Activated T-cell treated with anti-CD3 and anti-CD28 coated beads, Interleukin-2, amount 50 U/mL, for 72 hours (primary cell): ENCODE measurements at regions not wholly inside any gene's neighbourhood (a gene's known extent, or its start where the extent isn't known, plus 50 kb on each side); places are given as distances from the start of the nearest gene placed in this dataset.
"Not testable (repeated sequence)": the region's sequence is repeated elsewhere in the genome, so short reads cannot be mapped to it uniquely, and the experiment has no call there.

Experiments
- ATAC-seq, 2 donors: fragments of 150-1000 bp; cut with Tn5 transposase; replicated peaks in 1 of 2; 2 replicates each; pipeline ENCODE4 v1.10.0; 2021; ENCODE audit warnings: moderate library complexity in 2 of 2, mild to moderate bottlenecking in 1 of 2
- DNase-seq, 2 donors: peaks; one replicate each; pipeline ENCODE4 v3.0.0; 2021 to 2022; ENCODE audit warnings: mixed read lengths in 1 of 2
- H3K27ac Mint-ChIP-seq: one replicate; pipeline ENCODE4 v1.8.0; 2022; ENCODE audit warnings: mild to moderate bottlenecking, moderate library complexity, mixed read lengths
- H3K27me3 Mint-ChIP-seq: one replicate; pipeline ENCODE4 v1.8.0; 2022; ENCODE audit warnings: low read depth, mixed read lengths
- H3K36me3 Mint-ChIP-seq, 2 donors: one replicate each; pipeline ENCODE4 v1.8.0; 2022; ENCODE audit warnings: mixed read lengths in 2 of 2, mild to moderate bottlenecking in 1 of 2; ENCODE audit not compliant: insufficient read depth in 2 of 2
- H3K4me1 Mint-ChIP-seq: one replicate; pipeline ENCODE4 v1.8.0; 2022; ENCODE audit warnings: low read depth, mixed read lengths
- H3K4me3 Mint-ChIP-seq, 2 donors: one replicate each; pipeline ENCODE4 v1.8.0; 2022; ENCODE audit warnings: mild to moderate bottlenecking in 2 of 2, mixed read lengths in 2 of 2, moderate library complexity in 2 of 2
- H3K9me3 Mint-ChIP-seq, 2 donors: one replicate each; pipeline ENCODE4 v1.8.0; 2022; ENCODE audit warnings: mixed read lengths in 2 of 2

GRCh38 chr7:51633006-51633405 is 316.4 kb upstream of the COBL start:
- Mint-ChIP-seq H3K27ac (no peak overlapping the region), H3K27me3 (no peaks in the 10 kb centered on the region), H3K4me3 (no peak overlapping the region), H3K36me3 (no peaks in the 10 kb centered on the region), H3K9me3 (peaks cover 3 to 4% of the 10 kb centered on the region in 2 donors), H3K4me1 (no peaks in the 10 kb centered on the region)
- ATAC-seq (no peak), DNase-seq (no peak)

DNA sequence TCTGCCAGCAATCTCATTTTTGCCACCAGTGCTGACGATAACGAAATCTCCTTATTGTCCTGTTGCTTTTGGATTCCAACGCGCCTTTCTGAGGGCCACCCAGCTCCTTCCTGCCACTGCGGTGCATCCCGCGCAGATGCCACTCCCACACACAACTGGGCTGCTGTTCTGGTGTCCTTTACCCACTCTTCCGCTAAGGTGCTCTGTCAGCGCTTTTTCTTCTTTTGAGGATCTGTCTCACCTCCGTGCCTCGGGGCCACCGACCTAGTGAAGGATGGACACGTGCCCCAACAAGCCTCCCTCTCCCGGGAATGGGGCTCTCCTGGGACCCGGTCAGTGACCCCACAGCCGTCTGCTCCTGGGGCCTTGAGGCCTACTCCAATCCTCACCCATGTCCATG is 314.3 kb upstream of the COBL start:
- H3K27me3 Mint-ChIP-seq: no peaks in the 10 kb centered on the region
- peaks cover 3 to 4% of the 10 kb centered on the region in 2 donors for H3K9me3 Mint-ChIP-seq
- no peak overlapping the region for H3K27ac Mint-ChIP-seq
- ATAC-seq (no peak), DNase-seq (no peak)
- H3K36me3 Mint-ChIP-seq: no peaks in the 10 kb centered on the region
- no peaks in the 10 kb centered on the region for H3K4me1 Mint-ChIP-seq
- H3K4me3 Mint-ChIP-seq: no peak overlapping the region

GRCh38 chr7:51629206-51629605 is 312.6 kb upstream of the COBL start:
- ATAC-seq (no peak), DNase-seq (no peak)
- no peaks in the 10 kb centered on the region for H3K27me3 Mint-ChIP-seq
- no peak overlapping the region for H3K4me3 Mint-ChIP-seq
- H3K9me3 Mint-ChIP-seq: peaks cover 2 to 4% of the 10 kb centered on the region in 2 donors
- H3K4me1 Mint-ChIP-seq: no peaks in the 10 kb centered on the region
- H3K27ac Mint-ChIP-seq: no peak overlapping the region
- no peaks in the 10 kb centered on the region for H3K36me3 Mint-ChIP-seq

DNA sequence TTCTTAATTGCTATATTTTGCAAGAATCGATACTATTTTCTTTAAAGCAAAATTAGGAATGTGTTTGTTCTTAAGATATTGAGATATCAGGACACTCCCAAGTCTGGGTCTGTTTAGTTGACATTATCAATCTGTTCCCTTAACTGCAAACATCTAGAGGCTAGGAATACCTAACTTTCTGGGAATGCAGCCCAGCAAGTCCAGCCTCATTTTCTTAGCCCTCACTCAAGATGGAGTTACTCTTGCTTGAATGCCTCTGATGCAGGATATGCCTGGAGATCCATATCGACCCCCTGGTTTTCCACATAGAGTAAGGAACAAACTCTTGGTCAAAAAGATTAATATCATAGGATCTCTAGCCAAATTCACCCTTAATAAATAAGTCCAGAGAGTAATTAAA is 305.3 kb upstream of the COBL start:
- ATAC-seq: no peak
- Mint-ChIP-seq H3K36me3 (peaks cover 0 to 5% of the 10 kb centered on the region in 2 donors), H3K4me3 (no peak overlapping the region), H3K27me3 (no peaks in the 10 kb centered on the region), H3K9me3 (peaks cover 2 to 8% of the 10 kb centered on the region in 2 donors), H3K27ac (no peak overlapping the region), H3K4me1 (no peaks in the 10 kb centered on the region)
- DNase-seq: no peak

GRCh38 chr7:51620706-51621105 is 304.1 kb upstream of the COBL start:
- H3K4me3 Mint-ChIP-seq: no peak overlapping the region
- H3K27me3 Mint-ChIP-seq: no peaks in the 10 kb centered on the region
- H3K36me3 Mint-ChIP-seq: peaks cover 0 to 5% of the 10 kb centered on the region in 2 donors
- ATAC-seq (no peak), DNase-seq (no peak)
- H3K27ac Mint-ChIP-seq: no peak overlapping the region
- H3K9me3 Mint-ChIP-seq: peaks cover 2 to 12% of the 10 kb centered on the region in 2 donors
- no peaks in the 10 kb centered on the region for H3K4me1 Mint-ChIP-seq

DNA sequence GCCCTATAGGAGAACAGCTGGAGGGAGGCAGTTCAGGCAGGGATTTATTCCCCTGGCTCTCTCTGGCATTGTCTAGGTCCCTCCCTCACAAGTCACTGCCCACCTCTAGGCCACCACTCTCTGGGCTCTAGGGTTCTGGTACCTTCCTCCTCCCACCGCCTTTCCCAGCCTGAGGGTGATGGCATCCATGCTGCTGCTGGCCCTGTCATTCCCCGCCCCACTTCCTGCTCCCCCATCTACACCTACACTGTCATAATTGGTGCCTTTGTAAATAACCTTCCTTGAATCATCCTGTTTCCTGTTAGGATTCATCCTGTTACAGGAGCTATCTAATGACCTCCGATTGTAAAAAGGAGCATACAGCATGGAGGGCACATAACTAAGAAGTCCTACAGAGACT is 303.3 kb upstream of the COBL start:
- H3K27me3 Mint-ChIP-seq: no peaks in the 10 kb centered on the region
- peaks cover 0 to 5% of the 10 kb centered on the region in 2 donors for H3K36me3 Mint-ChIP-seq
- H3K9me3 Mint-ChIP-seq: peaks cover 2 to 12% of the 10 kb centered on the region in 2 donors
- H3K27ac Mint-ChIP-seq: no peak overlapping the region
- ATAC-seq: no peak
- DNase-seq: no peak
- no peaks in the 10 kb centered on the region for H3K4me1 Mint-ChIP-seq
- H3K4me3 Mint-ChIP-seq: no peak overlapping the region

GRCh38 chr7:51617686-51618085 is 301.1 kb upstream of the COBL start:
- no peak for ATAC-seq
- H3K4me1 Mint-ChIP-seq: no peaks in the 10 kb centered on the region
- H3K36me3 Mint-ChIP-seq: no peaks in the 10 kb centered on the region
- DNase-seq: no peak
- no peak overlapping the region for H3K27ac Mint-ChIP-seq
- H3K27me3 Mint-ChIP-seq: no peaks in the 10 kb centered on the region
- no peak overlapping the region for H3K4me3 Mint-ChIP-seq
- peaks cover 0 to 4% of the 10 kb centered on the region in 2 donors for H3K9me3 Mint-ChIP-seq

- H3K36me3 Mint-ChIP-seq: no peaks in the 10 kb centered on the region
- H3K27ac Mint-ChIP-seq: no peak overlapping the region
- H3K27me3 Mint-ChIP-seq: no peaks in the 10 kb centered on the region
- no peak overlapping the region for H3K4me3 Mint-ChIP-seq
- H3K4me1 Mint-ChIP-seq: no peaks in the 10 kb centered on the region
- ATAC-seq: no peak
- peaks cover 2 to 4% of the 10 kb centered on the region in 2 donors for H3K9me3 Mint-ChIP-seq
- DNase-seq: no peak
These were observed 297.3 kb upstream of the COBL start for GRCh38 chr7:51613911-51614357.

DNA sequence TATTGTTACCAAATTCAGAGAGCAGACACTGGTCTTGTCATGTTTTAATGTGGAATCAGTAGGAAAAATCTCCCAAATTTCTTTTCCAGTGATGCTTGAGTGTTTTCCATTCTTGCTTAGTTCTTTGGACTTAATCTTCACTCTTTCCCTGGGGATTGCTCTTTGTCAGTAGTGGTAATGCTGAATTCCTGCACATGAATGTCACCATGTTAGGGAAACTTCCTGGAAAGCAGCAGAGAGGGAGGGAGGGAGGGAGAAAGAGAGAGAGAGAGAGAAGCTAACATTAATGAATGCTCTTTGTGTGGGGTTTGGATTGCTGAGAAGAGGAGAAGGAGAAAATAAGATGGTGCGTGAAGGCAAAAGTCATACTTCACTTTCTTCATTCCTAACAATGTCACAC is 295.3 kb upstream of the COBL start:
- no peaks in the 10 kb centered on the region for H3K4me1 Mint-ChIP-seq
- no peaks in the 10 kb centered on the region for H3K27me3 Mint-ChIP-seq
- no peaks in the 10 kb centered on the region for H3K36me3 Mint-ChIP-seq
- no peak overlapping the region for H3K27ac Mint-ChIP-seq
- no peak for DNase-seq
- peaks cover 3 to 6% of the 10 kb centered on the region in 2 donors for H3K9me3 Mint-ChIP-seq
- H3K4me3 Mint-ChIP-seq: no peak overlapping the region
- no peak for ATAC-seq

DNA sequence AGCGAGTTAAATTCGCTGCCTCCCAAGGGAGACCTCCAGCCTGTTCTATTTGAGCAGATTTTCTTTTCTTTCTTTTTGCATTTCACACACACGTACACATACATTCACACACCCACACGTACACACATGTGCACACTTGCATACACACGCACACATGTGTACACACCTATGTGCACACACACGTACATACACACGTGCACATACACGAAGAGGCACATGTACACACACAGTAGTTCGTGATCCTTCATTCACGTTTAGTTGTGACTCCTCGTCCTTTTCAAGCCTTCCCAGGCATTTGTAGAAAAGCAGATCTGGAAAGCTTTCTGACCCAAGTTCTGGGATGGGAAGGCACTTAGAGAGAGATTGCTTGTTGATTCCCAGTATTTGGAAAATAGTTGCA is 290.8 kb upstream of the COBL start:
- H3K27ac Mint-ChIP-seq: no peak overlapping the region
- no peak for DNase-seq
- no peak for ATAC-seq

GRCh38 chr7:51606601-51607154 is 290.1 kb upstream of the COBL start:
- Mint-ChIP-seq H3K9me3 (peaks cover 2 to 6% of the 10 kb centered on the region in 2 donors), H3K4me1 (no peaks in the 10 kb centered on the region), H3K4me3 (no peak overlapping the region), H3K27me3 (no peaks in the 10 kb centered on the region), H3K36me3 (no peaks in the 10 kb centered on the region), H3K27ac (no peak overlapping the region)
- no peak for DNase-seq
- no peak for ATAC-seq

More for the DNA sequence above, 290.8 kb upstream of the COBL start:
- no peaks in the 10 kb centered on the region for H3K27me3 Mint-ChIP-seq
- H3K36me3 Mint-ChIP-seq: no peaks in the 10 kb centered on the region
- H3K9me3 Mint-ChIP-seq: peaks cover 3 to 4% of the 10 kb centered on the region in 2 donors
- H3K4me3 Mint-ChIP-seq: no peak overlapping the region
- no peaks in the 10 kb centered on the region for H3K4me1 Mint-ChIP-seq

- ATAC-seq: no peak
- no peaks in the 10 kb centered on the region for H3K27me3 Mint-ChIP-seq
- H3K27ac Mint-ChIP-seq: no peak overlapping the region
These were observed 285.8 kb upstream of the COBL start for GRCh38 chr7:51602376-51602775.

GRCh38 chr7:51601461-51601860 is 284.9 kb upstream of the COBL start:
- Mint-ChIP-seq H3K27me3 (no peaks in the 10 kb centered on the region), H3K4me3 (no peak overlapping the region), H3K9me3 (peaks cover 2 to 3% of the 10 kb centered on the region in 2 donors), H3K27ac (no peak overlapping the region), H3K36me3 (peaks cover 0 to 2% of the 10 kb centered on the region in 2 donors), H3K4me1 (no peaks in the 10 kb centered on the region)
- DNase-seq (no peak), ATAC-seq (no peak)

More at GRCh38 chr7:51602376-51602775, 285.8 kb upstream of the COBL start:
- no peaks in the 10 kb centered on the region for H3K4me1 Mint-ChIP-seq
- H3K36me3 Mint-ChIP-seq: peaks cover 0 to 2% of the 10 kb centered on the region in 2 donors
- H3K9me3 Mint-ChIP-seq: peaks cover under 1 to 5% of the 10 kb centered on the region in 2 donors
- H3K4me3 Mint-ChIP-seq: no peak overlapping the region
- DNase-seq: no peak

DNA sequence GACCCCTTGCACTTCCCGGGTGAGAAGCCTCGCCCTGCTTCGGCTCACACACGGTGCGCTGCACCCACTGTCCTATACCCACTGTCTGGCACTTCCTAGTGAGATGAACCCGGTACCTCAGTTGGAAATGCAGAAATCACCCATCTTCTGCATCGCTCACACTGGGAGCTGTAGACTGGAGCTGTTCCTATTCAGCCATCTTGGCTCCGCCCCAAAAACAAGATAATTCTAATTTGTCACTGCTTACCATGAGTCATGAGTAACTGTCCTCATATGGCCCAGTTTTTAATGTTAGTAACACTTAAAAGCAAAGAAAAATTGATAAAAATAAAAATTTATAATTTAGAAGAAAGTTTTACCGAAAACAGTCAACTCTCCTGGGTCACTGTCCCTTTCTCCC is 283.3 kb upstream of the COBL start:
- not testable (repeated sequence) for ATAC-seq, DNase-seq, H3K9me3 Mint-ChIP-seq, H3K27ac Mint-ChIP-seq, H3K4me3 Mint-ChIP-seq, H3K27me3 Mint-ChIP-seq, H3K36me3 Mint-ChIP-seq, H3K4me1 Mint-ChIP-seq
